ENCODE measurements at regions not wholly inside any gene's neighbourhood (a gene's known extent, or its start where the extent isn't known, plus 50 kb on each side); places are given as distances from the start of the nearest gene placed in this dataset.
"Not testable (repeated sequence)": the region's sequence is repeated elsewhere in the genome, so short reads cannot be mapped to it uniquely, and the experiment has no call there.

- no peaks in the 10 kb centered on the region for H3K4me1 ChIP-seq (ENCODE audit: control insufficient read depth, low read length)
- H3K79me2 ChIP-seq (ENCODE audit: control insufficient read depth, low read length): no peaks in the 10 kb centered on the region
- H3K4me2 ChIP-seq (ENCODE audit: low read length): no peak overlapping the region
- H3F3A ChIP-seq (ENCODE audit: control insufficient read depth, insufficient read depth): no peaks in the 10 kb centered on the region
- no peaks in the 10 kb centered on the region for H4K20me1 ChIP-seq (ENCODE audit: control insufficient read depth, insufficient read depth, low read depth, low read length)
- no peaks in the 10 kb centered on the region for H3K36me3 ChIP-seq (ENCODE audit: control insufficient read depth, low read length)
- no peak overlapping the region for H3K27ac ChIP-seq (ENCODE audit: low read depth, low read length)
- no peak for TF ChIP-seq EZH2phosphoT487 (IDR thresholded peaks at IDR 0.05; ENCODE audit: borderline replicate concordance, low read length)
- no peak for TF ChIP-seq CTCF (IDR thresholded peaks at IDR 0.05; ENCODE audit: low read depth, low read length, poor library complexity, severe bottlenecking)
- peaks cover 3% of the 10 kb centered on the region; the same call in 1 of the 2 replicates for H3K9me3 ChIP-seq (ENCODE audit: control insufficient read depth, insufficient read depth, low read length)
- no peaks in the 10 kb centered on the region; the same call in 1 of the 2 replicates for H3K9me2 ChIP-seq (replicated peaks; ENCODE audit: control insufficient read depth, low read length)
- no peaks in the 10 kb centered on the region for H3K27me3 ChIP-seq (ENCODE audit: control insufficient read depth, low read length)
- no peak overlapping the region for H3K4me3 ChIP-seq (ENCODE audit: low read length)
These were observed 1042.0 kb downstream of the DNAJB9 start for GRCh38 chr7:109611656-109612055.

GRCh38 chr7:109616551-109617069 is 1046.9 kb downstream of the DNAJB9 start:
- Histone ChIP-seq H3K36me3 (ENCODE audit: control insufficient read depth, low read length) (no peaks in the 10 kb centered on the region), H3K9me3 (ENCODE audit: control insufficient read depth, insufficient read depth, low read length) (no peaks in the 10 kb centered on the region), H3K4me3 (ENCODE audit: low read length) (no peak overlapping the region), H3K4me2 (ENCODE audit: low read length) (no peak overlapping the region), H4K20me1 (ENCODE audit: control insufficient read depth, insufficient read depth, low read depth, low read length) (no peaks in the 10 kb centered on the region), H3K9me2 (replicated peaks; ENCODE audit: control insufficient read depth, low read length) (no peaks in the 10 kb centered on the region), H3F3A (ENCODE audit: control insufficient read depth, insufficient read depth) (no peaks in the 10 kb centered on the region), H3K27ac (ENCODE audit: low read depth, low read length) (no peak overlapping the region), H3K27me3 (ENCODE audit: control insufficient read depth, low read length) (no peaks in the 10 kb centered on the region), H3K79me2 (ENCODE audit: control insufficient read depth, low read length) (no peaks in the 10 kb centered on the region), H3K4me1 (ENCODE audit: control insufficient read depth, low read length) (no peaks in the 10 kb centered on the region)
- no peak for TF ChIP-seq CTCF (IDR thresholded peaks at IDR 0.05; ENCODE audit: low read depth, low read length, poor library complexity, severe bottlenecking)
- TF ChIP-seq EZH2phosphoT487 (IDR thresholded peaks at IDR 0.05; ENCODE audit: borderline replicate concordance, low read length): no peak

GRCh38 chr7:109622320-109622719 is 1052.6 kb downstream of the DNAJB9 start:
- H3F3A ChIP-seq (ENCODE audit: control insufficient read depth, insufficient read depth): no peaks in the 10 kb centered on the region
- H3K36me3 ChIP-seq (ENCODE audit: control insufficient read depth, low read length): no peaks in the 10 kb centered on the region
- H3K4me3 ChIP-seq (ENCODE audit: low read length): no peak overlapping the region
- H3K27me3 ChIP-seq (ENCODE audit: control insufficient read depth, low read length): no peaks in the 10 kb centered on the region
- no peaks in the 10 kb centered on the region for H3K79me2 ChIP-seq (ENCODE audit: control insufficient read depth, low read length)
- no peak overlapping the region for H3K27ac ChIP-seq (ENCODE audit: low read depth, low read length)
- H3K4me1 ChIP-seq (ENCODE audit: control insufficient read depth, low read length): no peaks in the 10 kb centered on the region
- TF ChIP-seq CTCF (IDR thresholded peaks at IDR 0.05; ENCODE audit: low read depth, low read length, poor library complexity, severe bottlenecking) (no peak), EZH2phosphoT487 (IDR thresholded peaks at IDR 0.05; ENCODE audit: borderline replicate concordance, low read length) (no peak)
- H3K4me2 ChIP-seq (ENCODE audit: low read length): no peak overlapping the region
- H3K9me2 ChIP-seq (replicated peaks; ENCODE audit: control insufficient read depth, low read length): no peaks in the 10 kb centered on the region
- 0 out of 2 replicates have a peak, but pooled peaks cover 4% of the 10 kb centered on the region for H3K9me3 ChIP-seq (ENCODE audit: control insufficient read depth, insufficient read depth, low read length)
- H4K20me1 ChIP-seq (ENCODE audit: control insufficient read depth, insufficient read depth, low read depth, low read length): no peaks in the 10 kb centered on the region

- not testable (repeated sequence) for H3K4me2 ChIP-seq (ENCODE audit: low read length); H3K79me2 ChIP-seq (ENCODE audit: control insufficient read depth, low read length); H3K27me3 ChIP-seq (ENCODE audit: control insufficient read depth, low read length); H3K36me3 ChIP-seq (ENCODE audit: control insufficient read depth, low read length); H3K9me3 ChIP-seq (ENCODE audit: control insufficient read depth, insufficient read depth, low read length); H3F3A ChIP-seq (ENCODE audit: control insufficient read depth, insufficient read depth); H3K27ac ChIP-seq (ENCODE audit: low read depth, low read length); H3K4me3 ChIP-seq (ENCODE audit: low read length); H4K20me1 ChIP-seq (ENCODE audit: control insufficient read depth, insufficient read depth, low read depth, low read length); H3K9me2 ChIP-seq (replicated peaks; ENCODE audit: control insufficient read depth, low read length); H3K4me1 ChIP-seq (ENCODE audit: control insufficient read depth, low read length)
These were observed 1063.2 kb downstream of the DNAJB9 start for GRCh38 chr7:109632890-109633289.
